ACHN (cell line): ENCODE measurements at regions not wholly inside any gene's neighbourhood (a gene's known extent, or its start where the extent isn't known, plus 50 kb on each side); places are given as distances from the start of the nearest gene placed in this dataset.

Experiments
- DNase-seq: peaks from one replicate; pipeline ENCODE4 v3.0.0-alpha.2; 2015
- in situ Hi-C: cut with HindIII; loops from 2 replicates; pipeline ENCODE4 v1.10.0; 2017; ENCODE audit warnings: low sequenced_read_pairs, low pct_ligation_motif_present, low pct_unique_long_range_greater_than_20kb

- in situ Hi-C loops, result no loop called here
- DNase-seq, result no peak
Measured at GRCh38 chr18:61082976-61083630, 250.1 kb upstream of the CDH20 start.

GRCh38 chr18:61085036-61085435 is 248.2 kb upstream of the CDH20 start:
- in situ Hi-C loops, result no loop called here
- no peak for DNase-seq

- in situ Hi-C loops, result no loop called here
- no peak for DNase-seq
Measured at GRCh38 chr18:61085761-61086160, 247.5 kb upstream of the CDH20 start.

GRCh38 chr18:61086657-61087056 is 246.6 kb upstream of the CDH20 start:
- in situ Hi-C loops, result no loop called here
- no peak for DNase-seq

GRCh38 chr18:61091379-61091778 is 241.9 kb upstream of the CDH20 start:
- DNase-seq, result no peak
- in situ Hi-C loops, result no loop called here

GRCh38 chr18:61093965-61094364 is 239.3 kb upstream of the CDH20 start:
- in situ Hi-C loops, result no loop called here
- DNase-seq, result no peak

GRCh38 chr18:61096226-61096625 is 237.0 kb upstream of the CDH20 start:
- DNase-seq, result no peak
- in situ Hi-C loops, result no loop called here

GRCh38 chr18:61107113-61107512 is 226.1 kb upstream of the CDH20 start:
- no peak for DNase-seq
- in situ Hi-C loops, result no loop called here

- in situ Hi-C loops, result no loop called here
- DNase-seq, result no peak
Measured at GRCh38 chr18:61108706-61109105, 224.5 kb upstream of the CDH20 start.

- in situ Hi-C loops, result no loop called here
- DNase-seq, result no peak
Measured at GRCh38 chr18:61123309-61123708, 209.9 kb upstream of the CDH20 start.

- in situ Hi-C loops, result no loop called here
- no peak for DNase-seq
Measured at GRCh38 chr18:61127714-61128467, 205.3 kb upstream of the CDH20 start.

- DNase-seq, result no peak
- in situ Hi-C loops, result no loop called here
Measured at GRCh38 chr18:61129001-61129400, 204.2 kb upstream of the CDH20 start.

GRCh38 chr18:61132031-61132430 is 201.2 kb upstream of the CDH20 start:
- no peak for DNase-seq
- in situ Hi-C loops, result no loop called here

GRCh38 chr18:61133783-61134182 is 199.4 kb upstream of the CDH20 start:
- in situ Hi-C loops, result no loop called here
- DNase-seq, result no peak

- no peak for DNase-seq
- in situ Hi-C loops, result no loop called here
Measured at GRCh38 chr18:61136711-61137251, 196.4 kb upstream of the CDH20 start.

GRCh38 chr18:61141691-61142090 is 191.5 kb upstream of the CDH20 start:
- DNase-seq, result no peak
- in situ Hi-C loops, result no loop called here

- in situ Hi-C loops, result no loop called here
- no peak for DNase-seq
Measured at GRCh38 chr18:61148322-61148721, 184.9 kb upstream of the CDH20 start.

- DNase-seq, result no peak
- in situ Hi-C loops, result no loop called here
Measured at GRCh38 chr18:61149786-61150185, 183.4 kb upstream of the CDH20 start.

GRCh38 chr18:61153571-61153970 is 179.7 kb upstream of the CDH20 start:
- no peak for DNase-seq
- in situ Hi-C loops, result no loop called here

GRCh38 chr18:61154866-61155265 is 178.4 kb upstream of the CDH20 start:
- no peak for DNase-seq
- in situ Hi-C loops, result no loop called here
